ENCODE measurements at regions not wholly inside any gene's neighbourhood (a gene's known extent, or its start where the extent isn't known, plus 50 kb on each side); places are given as distances from the start of the nearest gene placed in this dataset.
"Not testable (repeated sequence)": the region's sequence is repeated elsewhere in the genome, so short reads cannot be mapped to it uniquely, and the experiment has no call there.

- in situ Hi-C loops (cut with HindIII; ENCODE audit: low pct_unique_long_range_greater_than_20kb, low sequenced_read_pairs) = no loop called here
- TF ChIP-seq JUND (IDR thresholded peaks at IDR 0.05; ENCODE audit: low read depth) = no peak
- DNase-seq (ENCODE audit: low read depth in 1 of 2, low spot score in 1 of 2) = no peak
Observed at GRCh38 chr13:60699636-60700035, 302.6 kb downstream of the TDRD3 start.

GRCh38 chr13:60696602-60697001 lies 299.6 kb downstream of the TDRD3 start:
- in situ Hi-C loops (cut with HindIII; ENCODE audit: low pct_unique_long_range_greater_than_20kb, low sequenced_read_pairs) = no loop called here
- no peak for DNase-seq (ENCODE audit: low read depth in 1 of 2, low spot score in 1 of 2)
- TF ChIP-seq JUND (IDR thresholded peaks at IDR 0.05; ENCODE audit: low read depth) = no peak

GRCh38 chr13:60691268-60691667 lies 294.2 kb downstream of the TDRD3 start:
- TF ChIP-seq JUND (IDR thresholded peaks at IDR 0.05; ENCODE audit: low read depth) = no peak
- DNase-seq (ENCODE audit: low read depth in 1 of 2, low spot score in 1 of 2) = no peak
- in situ Hi-C loops (cut with HindIII; ENCODE audit: low pct_unique_long_range_greater_than_20kb, low sequenced_read_pairs) = no loop called here

- DNase-seq (ENCODE audit: low read depth in 1 of 2, low spot score in 1 of 2) = peak in 1 of 2 experiments; percentile 56
- TF ChIP-seq JUND (IDR thresholded peaks at IDR 0.05; ENCODE audit: low read depth) = no peak
- in situ Hi-C loops (cut with HindIII; ENCODE audit: low pct_unique_long_range_greater_than_20kb, low sequenced_read_pairs) = no loop called here
Observed at GRCh38 chr13:60690604-60691003, 293.6 kb downstream of the TDRD3 start.

GRCh38 chr13:60689571-60689970 lies 292.6 kb downstream of the TDRD3 start:
- in situ Hi-C loops (cut with HindIII; ENCODE audit: low pct_unique_long_range_greater_than_20kb, low sequenced_read_pairs) = no loop called here
- no peak for DNase-seq (ENCODE audit: low read depth in 1 of 2, low spot score in 1 of 2)
- no peak for TF ChIP-seq JUND (IDR thresholded peaks at IDR 0.05; ENCODE audit: low read depth)

- DNase-seq (ENCODE audit: low read depth in 1 of 2, low spot score in 1 of 2) = no peak
- no peak for TF ChIP-seq JUND (IDR thresholded peaks at IDR 0.05; ENCODE audit: low read depth)
- in situ Hi-C loops (cut with HindIII; ENCODE audit: low pct_unique_long_range_greater_than_20kb, low sequenced_read_pairs) = no loop called here
Observed at GRCh38 chr13:60689076-60689475, 292.1 kb downstream of the TDRD3 start.

- TF ChIP-seq JUND (IDR thresholded peaks at IDR 0.05; ENCODE audit: low read depth) = no peak
- in situ Hi-C loops (cut with HindIII; ENCODE audit: low pct_unique_long_range_greater_than_20kb, low sequenced_read_pairs) = no loop called here
- no peak for DNase-seq (ENCODE audit: low read depth in 1 of 2, low spot score in 1 of 2)
Observed at GRCh38 chr13:60679928-60680694, 283.1 kb downstream of the TDRD3 start.

- TF ChIP-seq JUND (IDR thresholded peaks at IDR 0.05; ENCODE audit: low read depth) = no peak
- in situ Hi-C loops (cut with HindIII; ENCODE audit: low pct_unique_long_range_greater_than_20kb, low sequenced_read_pairs) = no loop called here
- DNase-seq (ENCODE audit: low read depth in 1 of 2, low spot score in 1 of 2) = no peak
Observed at GRCh38 chr13:60679131-60679530, 282.1 kb downstream of the TDRD3 start.

GRCh38 chr13:60671386-60671785 lies 274.4 kb downstream of the TDRD3 start:
- DNase-seq (ENCODE audit: low read depth in 1 of 2, low spot score in 1 of 2) = no peak
- in situ Hi-C loops (cut with HindIII; ENCODE audit: low pct_unique_long_range_greater_than_20kb, low sequenced_read_pairs) = no loop called here

GRCh38 chr13:60663788-60664187 lies 266.8 kb downstream of the TDRD3 start:
- DNase-seq (ENCODE audit: low read depth in 1 of 2, low spot score in 1 of 2) = no peak
- in situ Hi-C loops (cut with HindIII; ENCODE audit: low pct_unique_long_range_greater_than_20kb, low sequenced_read_pairs) = no loop called here
- no peak for TF ChIP-seq JUND (IDR thresholded peaks at IDR 0.05; ENCODE audit: low read depth)

More at GRCh38 chr13:60671386-60671785, 274.4 kb downstream of the TDRD3 start:
- no peak for TF ChIP-seq JUND (IDR thresholded peaks at IDR 0.05; ENCODE audit: low read depth)

GRCh38 chr13:60662595-60662994 lies 265.6 kb downstream of the TDRD3 start:
- no peak for DNase-seq (ENCODE audit: low read depth in 1 of 2, low spot score in 1 of 2)
- no peak for TF ChIP-seq JUND (IDR thresholded peaks at IDR 0.05; ENCODE audit: low read depth)
- in situ Hi-C loops (cut with HindIII; ENCODE audit: low pct_unique_long_range_greater_than_20kb, low sequenced_read_pairs) = no loop called here

- in situ Hi-C loops (cut with HindIII; ENCODE audit: low pct_unique_long_range_greater_than_20kb, low sequenced_read_pairs) = no loop called here
- TF ChIP-seq JUND (IDR thresholded peaks at IDR 0.05; ENCODE audit: low read depth) = no peak
- DNase-seq (ENCODE audit: low read depth in 1 of 2, low spot score in 1 of 2) = no peak
Observed at GRCh38 chr13:60661521-60661920, 264.5 kb downstream of the TDRD3 start.

GRCh38 chr13:60657586-60657985 lies 260.6 kb downstream of the TDRD3 start:
- in situ Hi-C loops (cut with HindIII; ENCODE audit: low pct_unique_long_range_greater_than_20kb, low sequenced_read_pairs); DNase-seq (ENCODE audit: low read depth in 1 of 2, low spot score in 1 of 2): not testable (repeated sequence)

GRCh38 chr13:60655256-60655655 lies 258.2 kb downstream of the TDRD3 start:
- in situ Hi-C loops (cut with HindIII; ENCODE audit: low pct_unique_long_range_greater_than_20kb, low sequenced_read_pairs) = no loop called here
- no peak for DNase-seq (ENCODE audit: low read depth in 1 of 2, low spot score in 1 of 2)
- no peak for TF ChIP-seq JUND (IDR thresholded peaks at IDR 0.05; ENCODE audit: low read depth)
